ENCODE measurements at regions not wholly inside any gene's neighbourhood (a gene's known extent, or its start where the extent isn't known, plus 50 kb on each side); places are given as distances from the start of the nearest gene placed in this dataset.
"Not testable (repeated sequence)": the region's sequence is repeated elsewhere in the genome, so short reads cannot be mapped to it uniquely, and the experiment has no call there.

GRCh38 chr15:37395100-37395468, 294.7 kb upstream of the MEIS2 start:
- no peak for FAIRE-seq

GRCh38 chr15:37397266-37398022, 297.1 kb upstream of the MEIS2 start:
- no peak for DNase-seq (ENCODE audit: insufficient read length, low spot score)
- no peak for FAIRE-seq

More at GRCh38 chr15:37395100-37395468, 294.7 kb upstream of the MEIS2 start:
- no peak for DNase-seq (ENCODE audit: insufficient read length, low spot score)

GRCh38 chr15:37416103-37416502, 315.8 kb upstream of the MEIS2 start:
- DNase-seq (ENCODE audit: insufficient read length, low spot score) (no peak), FAIRE-seq (no peak)

GRCh38 chr15:37425541-37425940, 325.2 kb upstream of the MEIS2 start:
- FAIRE-seq (no peak), DNase-seq (ENCODE audit: insufficient read length, low spot score) (no peak)

GRCh38 chr15:37427393-37427792, 327.0 kb upstream of the MEIS2 start:
- not testable (repeated sequence) for DNase-seq (ENCODE audit: insufficient read length, low spot score); FAIRE-seq

- DNase-seq (ENCODE audit: insufficient read length, low spot score) (no peak), FAIRE-seq (no peak)
These were observed 346.6 kb upstream of the MEIS2 start for GRCh38 chr15:37446921-37447320.

- FAIRE-seq (no peak), DNase-seq (ENCODE audit: insufficient read length, low spot score) (no peak)
These were observed 352.1 kb upstream of the MEIS2 start for GRCh38 chr15:37452498-37452897.

GRCh38 chr15:37480482-37480881, 380.1 kb upstream of the MEIS2 start:
- DNase-seq (ENCODE audit: insufficient read length, low spot score) (no peak), FAIRE-seq (no peak)

- no peak for FAIRE-seq
- DNase-seq (ENCODE audit: insufficient read length, low spot score), result no peak
These were observed 380.8 kb upstream of the MEIS2 start for GRCh38 chr15:37481126-37481525.

- DNase-seq (ENCODE audit: insufficient read length, low spot score) (no peak), FAIRE-seq (no peak)
These were observed 383.4 kb upstream of the MEIS2 start for GRCh38 chr15:37483779-37484178.

GRCh38 chr15:37485056-37485455, 384.7 kb upstream of the MEIS2 start:
- FAIRE-seq, result no peak

GRCh38 chr15:37490707-37491106, 390.4 kb upstream of the MEIS2 start:
- FAIRE-seq (no peak), DNase-seq (ENCODE audit: insufficient read length, low spot score) (no peak)

More at GRCh38 chr15:37485056-37485455, 384.7 kb upstream of the MEIS2 start:
- no peak for DNase-seq (ENCODE audit: insufficient read length, low spot score)

GRCh38 chr15:37516621-37517020, 416.3 kb upstream of the MEIS2 start:
- no peak for DNase-seq (ENCODE audit: insufficient read length, low spot score)
- FAIRE-seq, result no peak

GRCh38 chr15:37517191-37517895, 417.0 kb upstream of the MEIS2 start:
- no peak for FAIRE-seq

GRCh38 chr15:37518436-37518835, 416.0 kb upstream of the TMCO5A start:
- FAIRE-seq (no peak), DNase-seq (ENCODE audit: insufficient read length, low spot score) (no peak)

More at GRCh38 chr15:37517191-37517895, 417.0 kb upstream of the MEIS2 start:
- no peak for DNase-seq (ENCODE audit: insufficient read length, low spot score)

- FAIRE-seq (no peak), DNase-seq (ENCODE audit: insufficient read length, low spot score) (no peak)
These were observed 414.4 kb upstream of the TMCO5A start for GRCh38 chr15:37520026-37520425.

GRCh38 chr15:37520882-37521281, 413.6 kb upstream of the TMCO5A start:
- FAIRE-seq, result no peak

GRCh38 chr15:37524601-37525000, 409.8 kb upstream of the TMCO5A start:
- FAIRE-seq, result no peak
- no peak for DNase-seq (ENCODE audit: insufficient read length, low spot score)

More at GRCh38 chr15:37520882-37521281, 413.6 kb upstream of the TMCO5A start:
- no peak for DNase-seq (ENCODE audit: insufficient read length, low spot score)

- FAIRE-seq (no peak), DNase-seq (ENCODE audit: insufficient read length, low spot score) (no peak)
These were observed 406.0 kb upstream of the TMCO5A start for GRCh38 chr15:37528432-37528831.

GRCh38 chr15:37536967-37537605, 397.4 kb upstream of the TMCO5A start:
- FAIRE-seq (no peak), DNase-seq (ENCODE audit: insufficient read length, low spot score) (no peak)

- no peak for DNase-seq (ENCODE audit: insufficient read length, low spot score)
- FAIRE-seq, result no peak
These were observed 396.6 kb upstream of the TMCO5A start for GRCh38 chr15:37537802-37538201.

- DNase-seq (ENCODE audit: insufficient read length, low spot score) (no peak), FAIRE-seq (no peak)
These were observed 386.3 kb upstream of the TMCO5A start for GRCh38 chr15:37548116-37548515.

Data from HTR-8/SVneo (cell line).